ENCODE measurements at regions not wholly inside any gene's neighbourhood (a gene's known extent, or its start where the extent isn't known, plus 50 kb on each side); places are given as distances from the start of the nearest gene placed in this dataset.

DNA sequence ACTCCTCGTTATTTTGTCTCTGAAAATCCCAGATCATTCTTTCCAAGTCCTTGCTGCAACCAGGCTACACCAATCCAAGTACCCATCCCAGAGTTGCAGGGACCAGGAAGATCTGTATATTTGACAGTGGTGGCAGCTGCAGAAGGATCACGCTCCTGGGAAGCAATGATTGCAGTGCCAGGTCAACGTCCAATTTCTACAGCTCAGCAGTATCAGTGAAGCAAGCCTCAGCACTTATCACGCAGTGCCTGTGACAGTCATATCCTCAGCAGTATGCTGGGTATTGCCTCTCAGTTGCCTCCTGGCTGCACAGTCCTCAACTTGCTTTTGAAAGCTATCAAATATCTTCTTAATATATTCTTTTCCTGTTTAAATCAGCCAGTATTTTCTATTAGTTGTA is 66.7 kb downstream of the BARHL2 start:
- 85 to 94% methylated on average over 4 of the region's 4 CpGs for WGBS, 2 experiments (ENCODE audit: insufficient coverage in 1 of 2, insufficient read length in 1 of 2)
- H3K9ac ChIP-seq (ENCODE audit: extremely low read depth, low read length, poor library complexity, severe bottlenecking): no peak overlapping the region
- TF ChIP-seq, protein P1, sequence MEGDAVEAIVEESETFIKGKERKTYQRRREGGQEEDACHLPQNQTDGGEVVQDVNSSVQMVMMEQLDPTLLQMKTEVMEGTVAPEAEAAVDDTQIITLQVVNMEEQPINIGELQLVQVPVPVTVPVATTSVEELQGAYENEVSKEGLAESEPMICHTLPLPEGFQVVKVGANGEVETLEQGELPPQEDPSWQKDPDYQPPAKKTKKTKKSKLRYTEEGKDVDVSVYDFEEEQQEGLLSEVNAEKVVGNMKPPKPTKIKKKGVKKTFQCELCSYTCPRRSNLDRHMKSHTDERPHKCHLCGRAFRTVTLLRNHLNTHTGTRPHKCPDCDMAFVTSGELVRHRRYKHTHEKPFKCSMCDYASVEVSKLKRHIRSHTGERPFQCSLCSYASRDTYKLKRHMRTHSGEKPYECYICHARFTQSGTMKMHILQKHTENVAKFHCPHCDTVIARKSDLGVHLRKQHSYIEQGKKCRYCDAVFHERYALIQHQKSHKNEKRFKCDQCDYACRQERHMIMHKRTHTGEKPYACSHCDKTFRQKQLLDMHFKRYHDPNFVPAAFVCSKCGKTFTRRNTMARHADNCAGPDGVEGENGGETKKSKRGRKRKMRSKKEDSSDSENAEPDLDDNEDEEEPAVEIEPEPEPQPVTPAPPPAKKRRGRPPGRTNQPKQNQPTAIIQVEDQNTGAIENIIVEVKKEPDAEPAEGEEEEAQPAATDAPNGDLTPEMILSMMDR (conservative IDR thresholded peaks at IDR 0.05): no peak

DNA sequence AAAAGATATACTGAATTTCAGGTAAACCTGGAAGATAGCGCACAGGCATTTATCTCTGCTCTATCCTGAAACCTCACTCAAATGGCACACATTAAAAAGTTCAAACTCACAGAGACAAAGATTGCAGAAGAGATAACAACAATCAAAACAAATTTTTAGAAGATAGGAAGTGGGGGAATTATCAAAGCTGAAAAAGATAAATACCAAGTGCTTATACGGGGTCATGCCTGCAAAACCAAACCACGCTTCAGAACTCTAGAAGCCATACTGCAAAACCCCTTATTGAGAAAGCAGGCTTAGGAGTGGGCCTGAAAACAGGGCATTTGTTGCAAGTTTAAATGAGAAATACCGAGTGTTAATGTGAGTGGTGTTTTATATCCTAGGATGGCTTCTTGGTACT is 76.8 kb downstream of the BARHL2 start:
- Histone ChIP-seq H3K36me3 (ENCODE audit: control insufficient read depth, insufficient read depth, low read length) (no peaks in the 10 kb centered on the region), H3K27ac (ENCODE audit: low read depth, low read length) (no peak overlapping the region), H3K9ac (ENCODE audit: extremely low read depth, low read length, poor library complexity, severe bottlenecking) (no peak overlapping the region), H3K27me3 (ENCODE audit: control insufficient read depth, insufficient read depth, low read length, poor library complexity, severe bottlenecking) (no peaks in the 10 kb centered on the region), H3K9me3 (ENCODE audit: control insufficient read depth, low read length) (no peaks in the 10 kb centered on the region), H3K4me1 (ENCODE audit: control insufficient read depth, insufficient read depth, low read length) (no peaks in the 10 kb centered on the region), H3K4me3 (ENCODE audit: low read length) (no peak overlapping the region)
- Mint-ChIP-seq H3K27ac (no peak overlapping the region), H3K4me1 (peaks cover 3% of the 10 kb centered on the region), H3K36me3 (ENCODE audit: low read depth) (no peaks in the 10 kb centered on the region), H3K9me3 (no peaks in the 10 kb centered on the region), H3K4me3 (no peak overlapping the region), H3K27me3 (ENCODE audit: insufficient read depth) (peaks cover 3% of the 10 kb centered on the region)
- WGBS, 2 experiments (ENCODE audit: insufficient coverage in 1 of 2, insufficient read length in 1 of 2): 82 to 98% methylated on average over 2 to 4 of the region's 4 CpGs
- DNase-seq: no peak
- TF ChIP-seq, protein P1 (conservative IDR thresholded peaks at IDR 0.05): no peak

More for the DNA sequence above, 66.7 kb downstream of the BARHL2 start:
- Histone ChIP-seq H3K36me3 (ENCODE audit: control insufficient read depth, insufficient read depth, low read length) (no peaks in the 10 kb centered on the region), H3K4me1 (ENCODE audit: control insufficient read depth, insufficient read depth, low read length) (no peaks in the 10 kb centered on the region), H3K4me3 (ENCODE audit: low read length) (no peak overlapping the region), H3K9me3 (ENCODE audit: control insufficient read depth, low read length) (no peaks in the 10 kb centered on the region), H3K27me3 (ENCODE audit: control insufficient read depth, insufficient read depth, low read length, poor library complexity, severe bottlenecking) (no peaks in the 10 kb centered on the region), H3K27ac (ENCODE audit: low read depth, low read length) (no peak overlapping the region)
- Mint-ChIP-seq H3K27me3 (ENCODE audit: insufficient read depth) (no peaks in the 10 kb centered on the region), H3K27ac (no peak overlapping the region), H3K4me1 (peaks cover 12% of the 10 kb centered on the region), H3K36me3 (ENCODE audit: low read depth) (no peaks in the 10 kb centered on the region), H3K4me3 (no peak overlapping the region), H3K9me3 (peaks cover 1% of the 10 kb centered on the region)
- DNase-seq: no peak

DNA sequence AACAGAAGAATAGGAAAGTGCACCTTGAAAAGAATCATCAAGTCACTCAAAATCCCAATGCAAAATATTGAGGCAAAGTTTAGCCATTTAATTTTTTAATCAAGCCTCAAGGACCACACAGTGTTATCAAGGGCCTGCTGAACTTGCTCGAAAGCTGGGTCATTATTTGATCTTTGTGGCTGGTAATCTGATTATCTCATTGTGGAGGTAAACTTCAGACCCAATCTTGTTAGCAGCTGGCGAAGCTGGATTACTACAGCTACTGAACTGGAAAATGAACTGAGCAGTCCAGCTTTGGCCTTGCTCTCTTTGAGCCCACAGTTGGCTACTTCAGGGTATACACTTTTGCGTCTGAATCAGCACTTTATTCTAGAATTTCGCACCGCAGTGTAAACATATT is 94.4 kb downstream of the BARHL2 start:
- 73 to 89% methylated on average over 5 of the region's 5 CpGs for WGBS, 2 experiments (ENCODE audit: insufficient coverage in 1 of 2, insufficient read length in 1 of 2)
- H3K27me3 ChIP-seq (ENCODE audit: control insufficient read depth, insufficient read depth, low read length, poor library complexity, severe bottlenecking): no peaks in the 10 kb centered on the region
- H3K4me3 Mint-ChIP-seq: no peak overlapping the region
- H3K4me3 ChIP-seq (ENCODE audit: low read length): no peak overlapping the region
- no peaks in the 10 kb centered on the region for H3K36me3 Mint-ChIP-seq (ENCODE audit: low read depth)
- DNase-seq: no peak
- H3K27me3 Mint-ChIP-seq (ENCODE audit: insufficient read depth): no peaks in the 10 kb centered on the region
- H3K9me3 Mint-ChIP-seq: peaks cover 2% of the 10 kb centered on the region
- peaks cover 35% of the 10 kb centered on the region for H3K4me1 Mint-ChIP-seq
- no peak overlapping the region for H3K27ac ChIP-seq (ENCODE audit: low read depth, low read length)
- no peak overlapping the region for H3K9ac ChIP-seq (ENCODE audit: extremely low read depth, low read length, poor library complexity, severe bottlenecking)
- no peaks in the 10 kb centered on the region for H3K36me3 ChIP-seq (ENCODE audit: control insufficient read depth, insufficient read depth, low read length)
- H3K9me3 ChIP-seq (ENCODE audit: control insufficient read depth, low read length): no peaks in the 10 kb centered on the region
- peaks cover 3% of the 10 kb centered on the region for H3K4me1 ChIP-seq (ENCODE audit: control insufficient read depth, insufficient read depth, low read length)
- no peak overlapping the region for H3K27ac Mint-ChIP-seq
- TF ChIP-seq, protein P1 (conservative IDR thresholded peaks at IDR 0.05): no peak

Data from endodermal cell (in vitro differentiated cells).